Liver (tissue), 8 donors: ENCODE measurements at regions not wholly inside any gene's neighbourhood (a gene's known extent, or its start where the extent isn't known, plus 50 kb on each side); places are given as distances from the start of the nearest gene placed in this dataset.

Source experiments
- DNase-seq: peaks from one replicate; pipeline ENCODE4 v3.0.0-alpha.2; 2017; ENCODE audit warnings: low spot score
- H3K27ac ChIP-seq, 2 donors: one replicate each; pipeline ENCODE4 v1.7.0; 2013; ENCODE audit warnings: inconsistent platforms in 2 of 2, low read length in 2 of 2, control low read depth in 1 of 2, low read depth in 1 of 2, mild to moderate bottlenecking in 1 of 2
- H3K27me3 ChIP-seq, 4 donors: one replicate each; pipeline versions ENCODE4 v1.6.1 to v1.7.0; 2013; ENCODE audit warnings: low read length in 3 of 4, inconsistent platforms in 1 of 4, mild to moderate bottlenecking in 1 of 4, moderate library complexity in 1 of 4; ENCODE audit not compliant: control insufficient read depth in 4 of 4, insufficient read depth in 4 of 4
- H3K36me3 ChIP-seq, 4 donors: one replicate each; pipeline versions ENCODE4 v1.6.1 to v1.7.0; 2013; ENCODE audit warnings: low read length in 3 of 4, mild to moderate bottlenecking in 3 of 4, low read depth in 1 of 4, moderate library complexity in 1 of 4; ENCODE audit not compliant: control insufficient read depth in 4 of 4, insufficient read depth in 3 of 4
- H3K4me1 ChIP-seq, 4 donors: one replicate each; pipeline versions ENCODE4 v1.6.1 to v1.7.0; 2013; ENCODE audit warnings: low read length in 3 of 4, mild to moderate bottlenecking in 3 of 4, moderate library complexity in 1 of 4; ENCODE audit not compliant: control insufficient read depth in 4 of 4, insufficient read depth in 4 of 4
- H3K4me3 ChIP-seq, 3 donors: one replicate each; pipeline versions ENCODE4 v1.6.1 to v1.7.0; 2013; ENCODE audit warnings: low read length in 3 of 3, control low read depth in 1 of 3, low read depth in 1 of 3, mild to moderate bottlenecking in 1 of 3
- H3K9ac ChIP-seq, 2 donors: one replicate each; pipeline ENCODE4 v1.7.0; 2013; ENCODE audit warnings: low read length in 2 of 2, mild to moderate bottlenecking in 2 of 2, moderate library complexity in 2 of 2, control low read depth in 1 of 2, low read depth in 1 of 2
- H3K9me3 ChIP-seq, 4 donors: one replicate each; pipeline versions ENCODE4 v1.6.1 to v1.7.0; 2013; ENCODE audit warnings: low read length in 3 of 4; ENCODE audit not compliant: control insufficient read depth in 4 of 4
- FOXA2 ChIP-seq: IDR thresholded peaks from 2 replicates; pipeline ENCODE4 v1.6.1; 2016; ENCODE audit warnings: antibody characterized with exemption
- HNF4A ChIP-seq, 2 donors: conservative IDR thresholded peaks; 2 replicates each; pipeline ENCODE4 v1.6.1; 2016; ENCODE audit warnings: antibody characterized with exemption in 2 of 2, mild to moderate bottlenecking in 2 of 2
- HNF4G ChIP-seq: IDR thresholded peaks from 2 replicates; pipeline ENCODE4 v1.6.1; 2016; ENCODE audit warnings: antibody characterized with exemption
- JUND ChIP-seq, 2 donors: IDR thresholded peaks; 2 replicates each; pipeline ENCODE4 v1.6.1; 2016; ENCODE audit warnings: antibody characterized with exemption in 2 of 2
- NR2F2 ChIP-seq: IDR thresholded peaks from 2 replicates; pipeline ENCODE4 v1.6.1; 2016; ENCODE audit warnings: antibody characterized with exemption
- RAD21 ChIP-seq, 2 donors: IDR thresholded peaks; 2 replicates each; pipeline ENCODE4 v1.6.1; 2016; ENCODE audit warnings: antibody characterized with exemption in 2 of 2, mild to moderate bottlenecking in 2 of 2
- RXRA ChIP-seq, 2 donors: IDR thresholded peaks; 2 replicates each; pipeline ENCODE4 v1.6.1; 2017 to 2018; ENCODE audit warnings: antibody characterized with exemption in 2 of 2, mild to moderate bottlenecking in 1 of 2
- YY1 ChIP-seq: IDR thresholded peaks from 2 replicates; pipeline ENCODE4 v1.6.1; 2016; ENCODE audit warnings: antibody characterized with exemption, mild to moderate bottlenecking
- WGBS: extraction: QIAGEN DNeasy Blood & Tissue Kit; methylation state at CpG from one replicate; pipeline ENCODE4 v1.1.7; 2013; 5-methylcytosine and 5-hydroxymethylcytosine counted together
- TF ChIP-seq, protein P1 (sequence below): IDR thresholded peaks from 2 replicates; pipeline ENCODE4 v1.6.1; 2016; ENCODE audit warnings: antibody characterized with exemption
- TF ChIP-seq, protein P2 (sequence below): IDR thresholded peaks from 2 replicates; pipeline ENCODE4 v1.6.1; 2016; ENCODE audit warnings: antibody characterized with exemption, mild to moderate bottlenecking
- TF ChIP-seq, protein P3 (sequence below): IDR thresholded peaks from 2 replicates; pipeline ENCODE4 v1.6.1; 2016; ENCODE audit warnings: antibody characterized with exemption
- TF ChIP-seq, protein P4 (sequence below): fragments of 150-350 bp; IDR thresholded peaks from 2 replicates; pipeline ENCODE4 v1.5.1; 2017; ENCODE audit warnings: improper control_type of control experiment, low read depth, low read length; ENCODE audit not compliant: missing input control
- donor health status: healthy.
- donor health status: healthy.
- donor health status: healthy.
- donor health status: healthy.
- donor health status: healthy.

DNA sequence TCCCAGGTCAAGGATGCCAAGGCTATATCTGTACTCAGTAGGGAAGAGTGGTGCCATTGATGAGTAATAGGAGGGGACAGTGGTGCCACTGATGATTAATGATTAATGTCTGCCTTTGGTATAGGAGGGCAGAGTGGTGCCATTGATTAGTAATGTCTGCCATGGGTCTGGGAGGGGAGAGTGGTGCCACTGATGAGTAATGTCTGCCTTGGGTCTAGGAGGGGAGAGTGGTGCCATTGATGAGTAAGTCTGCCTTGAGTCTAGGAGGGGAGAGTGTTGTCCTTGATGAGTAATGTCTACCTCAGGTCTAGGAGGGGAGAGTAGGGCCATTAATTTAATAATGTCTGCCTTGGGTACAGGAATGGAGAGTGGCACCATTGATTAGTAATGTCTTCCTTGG is 507.8 kb upstream of the EEF2KMT start:
- H3K27me3 ChIP-seq, result peaks cover 0 to 4% (median 1%) of the 10 kb centered on the region in 4 donors
- no peak for TF ChIP-seq NR2F2
- no peak for DNase-seq
- H3K9ac ChIP-seq, result no peak overlapping the region
- peaks cover 0 to 1% (median 0%) of the 10 kb centered on the region in 4 donors for H3K9me3 ChIP-seq
- H3K27ac ChIP-seq, result no peak overlapping the region
- H3K36me3 ChIP-seq, result no peaks in the 10 kb centered on the region
- H3K4me1 ChIP-seq, result no peaks in the 10 kb centered on the region
- no peak overlapping the region for H3K4me3 ChIP-seq

DNA sequence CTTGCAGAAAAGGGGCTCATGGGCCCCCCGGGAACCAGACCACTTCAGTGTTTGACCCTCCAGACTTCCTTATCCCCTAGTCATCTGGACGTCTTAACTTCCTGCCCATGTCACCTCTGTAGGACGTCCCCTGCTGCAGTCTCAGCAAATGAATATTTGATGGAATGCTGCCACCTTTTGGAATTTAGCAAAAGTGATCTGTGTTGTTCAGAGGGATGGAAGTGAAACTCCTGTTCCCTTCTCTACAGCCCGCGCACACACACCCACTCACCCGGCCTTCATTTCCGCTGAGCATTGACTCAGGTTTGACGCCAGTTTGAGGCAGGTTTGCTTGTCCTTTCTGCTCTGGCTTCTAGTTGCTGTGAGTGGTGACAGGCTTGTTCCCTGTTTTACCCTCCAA is 507.2 kb upstream of the EEF2KMT start:
- WGBS, result 37% methylated on average over 8 of the region's 8 CpGs
- Histone ChIP-seq H3K4me1 (no peaks in the 10 kb centered on the region), H3K9ac (no peak overlapping the region), H3K9me3 (peaks cover 0 to 1% (median 0%) of the 10 kb centered on the region in 4 donors), H3K27ac (no peak overlapping the region), H3K36me3 (no peaks in the 10 kb centered on the region), H3K27me3 (peaks cover 0 to 4% (median 1%) of the 10 kb centered on the region in 4 donors), H3K4me3 (no peak overlapping the region)
- TF ChIP-seq, protein P1, sequence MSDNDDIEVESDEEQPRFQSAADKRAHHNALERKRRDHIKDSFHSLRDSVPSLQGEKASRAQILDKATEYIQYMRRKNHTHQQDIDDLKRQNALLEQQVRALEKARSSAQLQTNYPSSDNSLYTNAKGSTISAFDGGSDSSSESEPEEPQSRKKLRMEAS, result no peak
- no peak for TF ChIP-seq YY1
- TF ChIP-seq RAD21 (IDR thresholded peaks at IDR 0.05), result peak; percentile 39 to 45
- TF ChIP-seq, protein P2, sequence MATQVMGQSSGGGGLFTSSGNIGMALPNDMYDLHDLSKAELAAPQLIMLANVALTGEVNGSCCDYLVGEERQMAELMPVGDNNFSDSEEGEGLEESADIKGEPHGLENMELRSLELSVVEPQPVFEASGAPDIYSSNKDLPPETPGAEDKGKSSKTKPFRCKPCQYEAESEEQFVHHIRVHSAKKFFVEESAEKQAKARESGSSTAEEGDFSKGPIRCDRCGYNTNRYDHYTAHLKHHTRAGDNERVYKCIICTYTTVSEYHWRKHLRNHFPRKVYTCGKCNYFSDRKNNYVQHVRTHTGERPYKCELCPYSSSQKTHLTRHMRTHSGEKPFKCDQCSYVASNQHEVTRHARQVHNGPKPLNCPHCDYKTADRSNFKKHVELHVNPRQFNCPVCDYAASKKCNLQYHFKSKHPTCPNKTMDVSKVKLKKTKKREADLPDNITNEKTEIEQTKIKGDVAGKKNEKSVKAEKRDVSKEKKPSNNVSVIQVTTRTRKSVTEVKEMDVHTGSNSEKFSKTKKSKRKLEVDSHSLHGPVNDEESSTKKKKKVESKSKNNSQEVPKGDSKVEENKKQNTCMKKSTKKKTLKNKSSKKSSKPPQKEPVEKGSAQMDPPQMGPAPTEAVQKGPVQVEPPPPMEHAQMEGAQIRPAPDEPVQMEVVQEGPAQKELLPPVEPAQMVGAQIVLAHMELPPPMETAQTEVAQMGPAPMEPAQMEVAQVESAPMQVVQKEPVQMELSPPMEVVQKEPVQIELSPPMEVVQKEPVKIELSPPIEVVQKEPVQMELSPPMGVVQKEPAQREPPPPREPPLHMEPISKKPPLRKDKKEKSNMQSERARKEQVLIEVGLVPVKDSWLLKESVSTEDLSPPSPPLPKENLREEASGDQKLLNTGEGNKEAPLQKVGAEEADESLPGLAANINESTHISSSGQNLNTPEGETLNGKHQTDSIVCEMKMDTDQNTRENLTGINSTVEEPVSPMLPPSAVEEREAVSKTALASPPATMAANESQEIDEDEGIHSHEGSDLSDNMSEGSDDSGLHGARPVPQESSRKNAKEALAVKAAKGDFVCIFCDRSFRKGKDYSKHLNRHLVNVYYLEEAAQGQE, result no peak
- TF ChIP-seq, protein P3, sequence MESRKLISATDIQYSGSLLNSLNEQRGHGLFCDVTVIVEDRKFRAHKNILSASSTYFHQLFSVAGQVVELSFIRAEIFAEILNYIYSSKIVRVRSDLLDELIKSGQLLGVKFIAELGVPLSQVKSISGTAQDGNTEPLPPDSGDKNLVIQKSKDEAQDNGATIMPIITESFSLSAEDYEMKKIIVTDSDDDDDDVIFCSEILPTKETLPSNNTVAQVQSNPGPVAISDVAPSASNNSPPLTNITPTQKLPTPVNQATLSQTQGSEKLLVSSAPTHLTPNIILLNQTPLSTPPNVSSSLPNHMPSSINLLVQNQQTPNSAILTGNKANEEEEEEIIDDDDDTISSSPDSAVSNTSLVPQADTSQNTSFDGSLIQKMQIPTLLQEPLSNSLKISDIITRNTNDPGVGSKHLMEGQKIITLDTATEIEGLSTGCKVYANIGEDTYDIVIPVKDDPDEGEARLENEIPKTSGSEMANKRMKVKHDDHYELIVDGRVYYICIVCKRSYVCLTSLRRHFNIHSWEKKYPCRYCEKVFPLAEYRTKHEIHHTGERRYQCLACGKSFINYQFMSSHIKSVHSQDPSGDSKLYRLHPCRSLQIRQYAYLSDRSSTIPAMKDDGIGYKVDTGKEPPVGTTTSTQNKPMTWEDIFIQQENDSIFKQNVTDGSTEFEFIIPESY, result no peak
- TF ChIP-seq JUND (IDR thresholded peaks at IDR 0.05), result no peak
- no peak for TF ChIP-seq HNF4G
- TF ChIP-seq HNF4A (conservative IDR thresholded peaks at IDR 0.05), result no peak
- no peak for TF ChIP-seq RXRA (IDR thresholded peaks at IDR 0.05)
- TF ChIP-seq, protein P4, sequence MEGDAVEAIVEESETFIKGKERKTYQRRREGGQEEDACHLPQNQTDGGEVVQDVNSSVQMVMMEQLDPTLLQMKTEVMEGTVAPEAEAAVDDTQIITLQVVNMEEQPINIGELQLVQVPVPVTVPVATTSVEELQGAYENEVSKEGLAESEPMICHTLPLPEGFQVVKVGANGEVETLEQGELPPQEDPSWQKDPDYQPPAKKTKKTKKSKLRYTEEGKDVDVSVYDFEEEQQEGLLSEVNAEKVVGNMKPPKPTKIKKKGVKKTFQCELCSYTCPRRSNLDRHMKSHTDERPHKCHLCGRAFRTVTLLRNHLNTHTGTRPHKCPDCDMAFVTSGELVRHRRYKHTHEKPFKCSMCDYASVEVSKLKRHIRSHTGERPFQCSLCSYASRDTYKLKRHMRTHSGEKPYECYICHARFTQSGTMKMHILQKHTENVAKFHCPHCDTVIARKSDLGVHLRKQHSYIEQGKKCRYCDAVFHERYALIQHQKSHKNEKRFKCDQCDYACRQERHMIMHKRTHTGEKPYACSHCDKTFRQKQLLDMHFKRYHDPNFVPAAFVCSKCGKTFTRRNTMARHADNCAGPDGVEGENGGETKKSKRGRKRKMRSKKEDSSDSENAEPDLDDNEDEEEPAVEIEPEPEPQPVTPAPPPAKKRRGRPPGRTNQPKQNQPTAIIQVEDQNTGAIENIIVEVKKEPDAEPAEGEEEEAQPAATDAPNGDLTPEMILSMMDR, result peak; percentile 2
- TF ChIP-seq FOXA2, result no peak
- DNase-seq, result no peak
